ENCODE measurements at regions not wholly inside any gene's neighbourhood (a gene's known extent, or its start where the extent isn't known, plus 50 kb on each side); places are given as distances from the start of the nearest gene placed in this dataset.

- Histone ChIP-seq H3K9me3 (no peaks in the 10 kb centered on the region), H3K4me3 (no peak overlapping the region), H3K27ac (no peak overlapping the region), H3K4me1 (no peaks in the 10 kb centered on the region), H3K27me3 (peaks cover 0 to 4% of the 10 kb centered on the region in 2 donors), H3K36me3 (replicated peaks in 1 of 2; ENCODE audit: insufficient read depth in 1 of 2, low read depth in 2 of 2) (no peaks in the 10 kb centered on the region)
- intact Hi-C loops (cut with DNase I): no loop called here
- no peak for DNase-seq
- no peak for ATAC-seq
- TF ChIP-seq CTCF (IDR thresholded peaks at IDR 0.05) (no peak), POLR2A (IDR thresholded peaks at IDR 0.05) (no peak)
These were observed 455.9 kb upstream of the NR2F2 start for GRCh38 chr15:95874637-95875036.

GRCh38 chr15:95875121-95875643, 455.3 kb upstream of the NR2F2 start:
- ATAC-seq (no peak), DNase-seq (peak in 1 of 4 donors; percentile 25)
- H3K9me3 ChIP-seq: no peaks in the 10 kb centered on the region
- no peaks in the 10 kb centered on the region for H3K36me3 ChIP-seq (replicated peaks in 1 of 2; ENCODE audit: insufficient read depth in 1 of 2, low read depth in 2 of 2)
- H3K4me1 ChIP-seq: no peaks in the 10 kb centered on the region
- H3K27me3 ChIP-seq: peaks cover 0 to 4% of the 10 kb centered on the region in 2 donors
- no peak overlapping the region for H3K27ac ChIP-seq
- H3K4me3 ChIP-seq: no peak overlapping the region
- intact Hi-C loops (cut with DNase I): no loop called here
- TF ChIP-seq CTCF (IDR thresholded peaks at IDR 0.05): no peak
- no peak for TF ChIP-seq POLR2A (IDR thresholded peaks at IDR 0.05)
- 59 to 65% methylated on average over 7 of the region's 7 CpGs for WGBS, 2 donors

GRCh38 chr15:95880031-95880570, 450.4 kb upstream of the NR2F2 start:
- Histone ChIP-seq H3K4me1 (no peaks in the 10 kb centered on the region), H3K4me3 (no peak overlapping the region), H3K27ac (no peak overlapping the region), H3K36me3 (replicated peaks in 1 of 2; ENCODE audit: insufficient read depth in 1 of 2, low read depth in 2 of 2) (no peaks in the 10 kb centered on the region), H3K9me3 (no peaks in the 10 kb centered on the region), H3K27me3 (no peaks in the 10 kb centered on the region)
- intact Hi-C loops (cut with DNase I): no loop called here
- DNase-seq (no peak), ATAC-seq (no peak)
- 72 to 75% methylated on average over 6 of the region's 6 CpGs for WGBS, 2 donors
- TF ChIP-seq CTCF (IDR thresholded peaks at IDR 0.05): no peak
- no peak for TF ChIP-seq POLR2A (IDR thresholded peaks at IDR 0.05)

GRCh38 chr15:95880630-95881029, 449.9 kb upstream of the NR2F2 start:
- H3K4me3 ChIP-seq: no peak overlapping the region
- WGBS, 2 donors: 55 to 70% methylated on average over 2 of the region's 2 CpGs
- TF ChIP-seq POLR2A (IDR thresholded peaks at IDR 0.05): no peak
- no peak for TF ChIP-seq CTCF (IDR thresholded peaks at IDR 0.05)
- no peaks in the 10 kb centered on the region for H3K9me3 ChIP-seq
- no peaks in the 10 kb centered on the region for H3K36me3 ChIP-seq (replicated peaks in 1 of 2; ENCODE audit: insufficient read depth in 1 of 2, low read depth in 2 of 2)
- no peaks in the 10 kb centered on the region for H3K4me1 ChIP-seq
- DNase-seq (no peak), ATAC-seq (no peak)
- intact Hi-C loops (cut with DNase I): no loop called here
- H3K27me3 ChIP-seq: no peaks in the 10 kb centered on the region
- H3K27ac ChIP-seq: no peak overlapping the region

GRCh38 chr15:95883064-95883463, 447.4 kb upstream of the NR2F2 start:
- no peak for DNase-seq
- H3K27ac ChIP-seq: no peak overlapping the region
- H3K4me3 ChIP-seq: no peak overlapping the region
- no peaks in the 10 kb centered on the region for H3K9me3 ChIP-seq
- intact Hi-C loops (cut with DNase I): no loop called here
- H3K4me1 ChIP-seq: no peaks in the 10 kb centered on the region
- no peaks in the 10 kb centered on the region for H3K27me3 ChIP-seq
- no peak for ATAC-seq
- no peaks in the 10 kb centered on the region for H3K36me3 ChIP-seq (replicated peaks in 1 of 2; ENCODE audit: insufficient read depth in 1 of 2, low read depth in 2 of 2)
- WGBS, 2 donors: 66 to 76% methylated on average over 6 of the region's 6 CpGs
- no peak for TF ChIP-seq POLR2A (IDR thresholded peaks at IDR 0.05)
- no peak for TF ChIP-seq CTCF (IDR thresholded peaks at IDR 0.05)

All from body of pancreas (tissue), 4 donors.